Panc1 (cell line): ENCODE measurements at regions not wholly inside any gene's neighbourhood (a gene's known extent, or its start where the extent isn't known, plus 50 kb on each side); places are given as distances from the start of the nearest gene placed in this dataset.

Experiments used
- CTCF ChIP-seq: fragments of 450-650 bp; IDR thresholded peaks from 2 replicates; pipeline ENCODE4 v1.5.1; 2017; ENCODE audit warnings: mild to moderate bottlenecking
- POLR2AphosphoS5 ChIP-seq: IDR thresholded peaks from 2 replicates; pipeline ENCODE4 v1.6.1; 2012; ENCODE audit warnings: mild to moderate bottlenecking, low read depth, low read length, moderate library complexity
- TF ChIP-seq, protein P1 (sequence below), 2 experiments: IDR thresholded peaks; 2 replicates each; pipeline ENCODE4 v1.6.1; 2011 to 2012; ENCODE audit warnings: low read depth in 2 of 2, control low read depth in 1 of 2, low read length in 1 of 2, mild to moderate bottlenecking in 1 of 2, moderate library complexity in 1 of 2; ENCODE audit not compliant: insufficient read depth in 1 of 2

DNA sequence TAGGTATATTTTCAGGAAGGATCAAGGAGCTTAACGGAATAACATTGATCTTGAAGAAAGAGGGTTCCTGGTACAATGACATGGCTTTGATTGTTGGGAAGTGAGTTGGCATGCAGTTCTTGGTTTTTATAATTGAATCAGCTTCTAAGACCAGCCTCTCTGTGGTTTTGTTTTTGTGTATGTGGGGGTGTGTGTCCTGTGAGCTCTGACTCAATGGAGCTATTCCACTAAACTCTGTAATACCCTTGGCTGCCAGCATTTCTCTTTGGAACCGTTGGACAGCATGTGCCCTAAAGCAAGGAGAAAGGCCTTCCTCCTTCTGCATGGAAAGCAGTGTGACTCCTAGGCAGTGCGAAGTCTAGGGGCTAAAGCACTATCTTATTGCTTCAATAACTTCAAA, 124.8 kb downstream of the EDEM1 start:
- TF ChIP-seq CTCF (no peak), POLR2AphosphoS5 (no peak)
- TF ChIP-seq, protein P1, sequence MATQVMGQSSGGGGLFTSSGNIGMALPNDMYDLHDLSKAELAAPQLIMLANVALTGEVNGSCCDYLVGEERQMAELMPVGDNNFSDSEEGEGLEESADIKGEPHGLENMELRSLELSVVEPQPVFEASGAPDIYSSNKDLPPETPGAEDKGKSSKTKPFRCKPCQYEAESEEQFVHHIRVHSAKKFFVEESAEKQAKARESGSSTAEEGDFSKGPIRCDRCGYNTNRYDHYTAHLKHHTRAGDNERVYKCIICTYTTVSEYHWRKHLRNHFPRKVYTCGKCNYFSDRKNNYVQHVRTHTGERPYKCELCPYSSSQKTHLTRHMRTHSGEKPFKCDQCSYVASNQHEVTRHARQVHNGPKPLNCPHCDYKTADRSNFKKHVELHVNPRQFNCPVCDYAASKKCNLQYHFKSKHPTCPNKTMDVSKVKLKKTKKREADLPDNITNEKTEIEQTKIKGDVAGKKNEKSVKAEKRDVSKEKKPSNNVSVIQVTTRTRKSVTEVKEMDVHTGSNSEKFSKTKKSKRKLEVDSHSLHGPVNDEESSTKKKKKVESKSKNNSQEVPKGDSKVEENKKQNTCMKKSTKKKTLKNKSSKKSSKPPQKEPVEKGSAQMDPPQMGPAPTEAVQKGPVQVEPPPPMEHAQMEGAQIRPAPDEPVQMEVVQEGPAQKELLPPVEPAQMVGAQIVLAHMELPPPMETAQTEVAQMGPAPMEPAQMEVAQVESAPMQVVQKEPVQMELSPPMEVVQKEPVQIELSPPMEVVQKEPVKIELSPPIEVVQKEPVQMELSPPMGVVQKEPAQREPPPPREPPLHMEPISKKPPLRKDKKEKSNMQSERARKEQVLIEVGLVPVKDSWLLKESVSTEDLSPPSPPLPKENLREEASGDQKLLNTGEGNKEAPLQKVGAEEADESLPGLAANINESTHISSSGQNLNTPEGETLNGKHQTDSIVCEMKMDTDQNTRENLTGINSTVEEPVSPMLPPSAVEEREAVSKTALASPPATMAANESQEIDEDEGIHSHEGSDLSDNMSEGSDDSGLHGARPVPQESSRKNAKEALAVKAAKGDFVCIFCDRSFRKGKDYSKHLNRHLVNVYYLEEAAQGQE (IDR thresholded peaks at IDR 0.05; ENCODE audit: insufficient read depth in 1 of 2, low read depth in 2 of 2, low read length in 1 of 2): no peak
